ENCODE measurements at regions not wholly inside any gene's neighbourhood (a gene's known extent, or its start where the extent isn't known, plus 50 kb on each side); places are given as distances from the start of the nearest gene placed in this dataset.

GRCh38 chr1:177432897-177433296, 262.1 kb downstream of the BRINP2 start:
- no peak overlapping the region for H3K27ac Mint-ChIP-seq

DNA sequence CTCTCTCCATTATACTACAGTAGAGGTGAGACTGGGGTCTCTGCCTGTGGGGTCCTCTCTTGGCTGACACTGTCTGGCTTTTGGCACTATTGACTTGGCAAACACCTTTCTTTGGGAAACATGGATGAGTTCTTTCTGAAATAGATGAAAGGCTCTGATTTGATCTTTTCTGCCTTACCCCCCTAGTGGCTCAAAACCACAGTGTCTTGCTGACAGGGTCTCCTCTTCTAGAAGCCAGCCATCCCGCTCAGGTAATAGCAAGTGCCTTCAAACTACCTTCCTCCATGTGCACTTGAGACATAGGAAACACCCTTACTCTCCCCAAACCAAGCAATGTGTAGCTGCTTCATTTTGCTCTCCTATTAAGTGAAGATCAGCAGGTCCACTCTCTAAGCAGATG, 260.4 kb downstream of the BRINP2 start:
- Mint-ChIP-seq H3K36me3 (no peaks in the 10 kb centered on the region), H3K9me3 (peaks cover 0 to 4% (median 1%) of the 10 kb centered on the region in 7 donors), H3K27ac (no peak overlapping the region), H3K4me1 (no peaks in the 10 kb centered on the region), H3K27me3 (no peaks in the 10 kb centered on the region), H3K4me3 (no peak overlapping the region)
- Histone ChIP-seq H3K27me3 (ENCODE audit: control insufficient read depth, insufficient read depth, low read length) (no peaks in the 10 kb centered on the region), H3K36me3 (ENCODE audit: control insufficient read depth, insufficient read depth, low read length) (no peaks in the 10 kb centered on the region), H3K4me3 (ENCODE audit: low read depth, low read length) (no peak overlapping the region), H3K4me1 (ENCODE audit: control insufficient read depth, insufficient read depth, low read length, poor library complexity, severe bottlenecking) (no peaks in the 10 kb centered on the region), H3K9me3 (ENCODE audit: control insufficient read depth in 2 of 2, low read length in 2 of 2) (no peaks in the 10 kb centered on the region), H3K27ac (ENCODE audit: insufficient read depth, low read length, poor library complexity, severe bottlenecking) (no peak overlapping the region)
- no peak for ATAC-seq (ENCODE audit: low read depth in 2 of 2)
- no peak for DNase-seq

More at GRCh38 chr1:177432897-177433296, 262.1 kb downstream of the BRINP2 start:
- Mint-ChIP-seq H3K9me3 (peaks cover 0 to 4% (median 2%) of the 10 kb centered on the region in 7 donors), H3K4me1 (no peaks in the 10 kb centered on the region), H3K36me3 (no peaks in the 10 kb centered on the region), H3K4me3 (no peak overlapping the region), H3K27me3 (peaks cover 5% of the 10 kb centered on the region)
- ATAC-seq (ENCODE audit: low read depth in 2 of 2) (no peak), DNase-seq (no peak)
- Histone ChIP-seq H3K4me1 (ENCODE audit: control insufficient read depth, insufficient read depth, low read length, poor library complexity, severe bottlenecking) (no peaks in the 10 kb centered on the region), H3K9me3 (ENCODE audit: control insufficient read depth in 2 of 2, low read length in 2 of 2) (no peaks in the 10 kb centered on the region), H3K4me3 (ENCODE audit: low read depth, low read length) (no peak overlapping the region), H3K36me3 (ENCODE audit: control insufficient read depth, insufficient read depth, low read length) (no peaks in the 10 kb centered on the region), H3K27me3 (ENCODE audit: control insufficient read depth, insufficient read depth, low read length) (no peaks in the 10 kb centered on the region), H3K27ac (ENCODE audit: insufficient read depth, low read length, poor library complexity, severe bottlenecking) (no peak overlapping the region)

DNA sequence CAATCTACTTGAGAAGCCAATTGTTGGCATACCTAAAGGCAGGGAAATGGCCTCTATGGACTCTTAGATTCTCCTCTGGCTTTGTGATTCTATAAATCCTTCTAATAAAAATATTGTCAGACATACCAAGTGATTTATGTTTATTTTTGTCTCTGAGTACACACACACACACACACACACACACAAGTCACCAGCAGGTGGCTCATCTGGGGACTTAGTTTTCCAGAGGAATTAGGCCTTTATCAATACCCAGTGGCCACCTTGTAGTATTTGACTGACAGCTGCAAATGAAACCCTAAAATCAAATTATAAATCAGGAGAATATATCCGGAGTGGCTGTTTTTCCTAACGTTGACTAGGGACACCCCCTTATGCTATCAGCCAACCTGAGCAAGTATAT, 258.5 kb downstream of the BRINP2 start:
- no peaks in the 10 kb centered on the region for H3K36me3 ChIP-seq (ENCODE audit: control insufficient read depth, insufficient read depth, low read length)
- ATAC-seq (ENCODE audit: low read depth in 2 of 2) (no peak), DNase-seq (no peak)
- H3K4me1 Mint-ChIP-seq: no peaks in the 10 kb centered on the region
- H3K36me3 Mint-ChIP-seq: no peaks in the 10 kb centered on the region
- H3K4me3 Mint-ChIP-seq: no peak overlapping the region
- no peaks in the 10 kb centered on the region for H3K9me3 ChIP-seq (ENCODE audit: control insufficient read depth in 2 of 2, low read length in 2 of 2)
- no peak overlapping the region for H3K27ac ChIP-seq (ENCODE audit: insufficient read depth, low read length, poor library complexity, severe bottlenecking)
- H3K27me3 ChIP-seq (ENCODE audit: control insufficient read depth, insufficient read depth, low read length): no peaks in the 10 kb centered on the region
- H3K9me3 Mint-ChIP-seq: peaks cover 0 to 7% (median 1%) of the 10 kb centered on the region in 7 donors
- H3K27ac Mint-ChIP-seq: no peak overlapping the region
- no peak overlapping the region for H3K4me3 ChIP-seq (ENCODE audit: low read depth, low read length)
- no peaks in the 10 kb centered on the region for H3K27me3 Mint-ChIP-seq
- no peaks in the 10 kb centered on the region for H3K4me1 ChIP-seq (ENCODE audit: control insufficient read depth, insufficient read depth, low read length, poor library complexity, severe bottlenecking)

DNA sequence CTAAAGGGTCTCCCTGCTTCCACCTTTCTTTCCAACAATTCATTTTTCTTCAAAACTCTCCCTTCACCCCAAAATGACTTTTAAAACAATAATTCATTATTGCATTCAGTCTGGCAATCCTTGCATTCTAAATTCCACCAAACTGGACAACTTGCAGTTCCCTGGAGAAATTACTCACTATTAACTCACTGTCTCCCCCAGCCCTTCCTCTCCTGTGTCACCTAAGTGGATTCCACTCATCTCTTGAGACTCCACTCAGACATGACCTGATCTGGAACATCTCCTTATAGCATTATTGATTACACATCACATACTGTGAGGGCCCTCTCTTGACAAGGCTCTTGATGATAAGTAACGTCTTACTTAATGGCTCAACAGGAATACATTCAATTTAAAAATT, 257.1 kb downstream of the BRINP2 start:
- Histone ChIP-seq H3K4me1 (ENCODE audit: control insufficient read depth, insufficient read depth, low read length, poor library complexity, severe bottlenecking) (no peaks in the 10 kb centered on the region), H3K27me3 (ENCODE audit: control insufficient read depth, insufficient read depth, low read length) (no peaks in the 10 kb centered on the region), H3K27ac (ENCODE audit: insufficient read depth, low read length, poor library complexity, severe bottlenecking) (no peak overlapping the region), H3K36me3 (ENCODE audit: control insufficient read depth, insufficient read depth, low read length) (no peaks in the 10 kb centered on the region), H3K4me3 (ENCODE audit: low read depth, low read length) (no peak overlapping the region), H3K9me3 (ENCODE audit: control insufficient read depth in 2 of 2, low read length in 2 of 2) (no peaks in the 10 kb centered on the region)
- H3K4me1 Mint-ChIP-seq: no peaks in the 10 kb centered on the region
- no peaks in the 10 kb centered on the region for H3K36me3 Mint-ChIP-seq
- H3K27ac Mint-ChIP-seq: no peak overlapping the region
- no peaks in the 10 kb centered on the region for H3K27me3 Mint-ChIP-seq
- H3K4me3 Mint-ChIP-seq: no peak overlapping the region
- no peak for ATAC-seq (ENCODE audit: low read depth in 2 of 2)
- H3K9me3 Mint-ChIP-seq: peaks cover 0 to 7% (median 1%) of the 10 kb centered on the region in 7 donors
- no peak for DNase-seq

DNA sequence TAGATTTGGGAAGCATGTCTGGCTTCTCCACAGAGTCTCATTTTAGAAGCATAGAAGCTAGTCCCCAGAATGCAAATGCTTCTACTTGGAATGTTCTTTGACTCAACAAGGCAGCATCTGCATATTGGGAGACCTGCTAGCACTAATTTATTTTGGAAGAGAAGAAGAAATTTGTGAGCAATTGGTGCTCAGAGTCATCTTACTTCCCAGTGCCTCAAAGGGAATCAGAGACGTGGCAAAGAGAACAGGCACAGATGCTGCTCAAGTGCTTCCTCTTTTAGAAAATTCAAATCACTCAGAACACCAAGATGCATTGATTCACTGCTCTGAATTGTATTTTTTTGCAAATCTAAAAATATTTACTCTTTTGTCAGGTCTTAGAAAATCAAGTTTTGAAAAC, 255.7 kb downstream of the BRINP2 start:
- H3K4me1 Mint-ChIP-seq: no peaks in the 10 kb centered on the region
- Histone ChIP-seq H3K9me3 (ENCODE audit: control insufficient read depth in 2 of 2, low read length in 2 of 2) (no peaks in the 10 kb centered on the region), H3K36me3 (ENCODE audit: control insufficient read depth, insufficient read depth, low read length) (no peaks in the 10 kb centered on the region), H3K4me3 (ENCODE audit: low read depth, low read length) (no peak overlapping the region), H3K27me3 (ENCODE audit: control insufficient read depth, insufficient read depth, low read length) (no peaks in the 10 kb centered on the region), H3K27ac (ENCODE audit: insufficient read depth, low read length, poor library complexity, severe bottlenecking) (no peak overlapping the region), H3K4me1 (ENCODE audit: control insufficient read depth, insufficient read depth, low read length, poor library complexity, severe bottlenecking) (no peaks in the 10 kb centered on the region)
- H3K9me3 Mint-ChIP-seq: peaks cover 0 to 11% (median 2%) of the 10 kb centered on the region in 7 donors
- DNase-seq (no peak), ATAC-seq (ENCODE audit: low read depth in 2 of 2) (no peak)
- no peaks in the 10 kb centered on the region for H3K36me3 Mint-ChIP-seq
- H3K27me3 Mint-ChIP-seq: no peaks in the 10 kb centered on the region
- H3K27ac Mint-ChIP-seq: no peak overlapping the region
- no peak overlapping the region for H3K4me3 Mint-ChIP-seq

DNA sequence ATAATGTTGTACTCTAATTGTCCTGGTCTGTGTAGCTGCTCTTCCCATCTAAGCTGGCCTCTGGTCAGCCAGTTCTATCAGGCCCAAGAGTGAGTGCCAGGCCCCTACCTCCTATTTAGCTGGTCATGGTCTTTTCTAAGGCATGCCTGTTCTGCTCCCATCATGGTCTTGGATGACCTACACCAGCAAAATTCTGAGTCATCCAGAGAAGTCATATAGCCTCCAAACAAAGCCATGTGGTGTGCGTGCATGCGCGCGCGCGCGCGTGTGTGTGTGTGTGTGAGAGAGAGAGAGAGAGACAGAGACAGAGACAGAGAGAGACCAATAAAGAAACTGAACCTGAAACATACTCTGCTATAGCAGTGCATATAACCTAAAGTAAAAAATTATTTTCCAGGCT, 254.4 kb downstream of the BRINP2 start:
- ATAC-seq (ENCODE audit: low read depth in 2 of 2) (no peak), DNase-seq (no peak)
- Mint-ChIP-seq H3K27me3 (no peaks in the 10 kb centered on the region), H3K9me3 (peaks cover 0 to 9% (median 2%) of the 10 kb centered on the region in 7 donors), H3K4me3 (no peak overlapping the region), H3K4me1 (no peaks in the 10 kb centered on the region), H3K36me3 (no peaks in the 10 kb centered on the region), H3K27ac (no peak overlapping the region)
- H3K27me3 ChIP-seq (ENCODE audit: control insufficient read depth, insufficient read depth, low read length): no peaks in the 10 kb centered on the region
- no peak overlapping the region for H3K27ac ChIP-seq (ENCODE audit: insufficient read depth, low read length, poor library complexity, severe bottlenecking)
- H3K36me3 ChIP-seq (ENCODE audit: control insufficient read depth, insufficient read depth, low read length): no peaks in the 10 kb centered on the region
- H3K4me3 ChIP-seq (ENCODE audit: low read depth, low read length): no peak overlapping the region
- no peaks in the 10 kb centered on the region for H3K9me3 ChIP-seq (ENCODE audit: control insufficient read depth in 2 of 2, low read length in 2 of 2)
- no peaks in the 10 kb centered on the region for H3K4me1 ChIP-seq (ENCODE audit: control insufficient read depth, insufficient read depth, low read length, poor library complexity, severe bottlenecking)

DNA sequence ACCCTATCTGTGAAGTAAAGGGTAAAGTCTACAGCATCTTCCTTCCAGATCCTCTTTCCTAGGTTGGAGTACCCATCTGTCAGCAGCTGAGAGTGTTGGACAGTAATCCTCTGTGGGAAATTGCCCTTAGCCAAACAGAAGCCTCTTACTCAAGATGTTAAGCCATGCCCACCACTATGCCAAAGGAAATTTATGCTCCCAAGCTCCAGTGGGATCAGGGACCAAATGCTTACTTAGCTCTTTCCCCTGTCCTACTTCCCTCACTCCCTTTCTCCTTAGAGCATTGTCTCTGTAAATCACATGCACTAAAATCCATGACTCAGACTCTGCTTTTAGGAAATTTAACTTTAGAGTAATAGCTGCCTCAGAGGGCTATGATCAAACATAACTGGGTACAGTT, 254.0 kb downstream of the BRINP2 start:
- no peak overlapping the region for H3K27ac ChIP-seq (ENCODE audit: insufficient read depth, low read length, poor library complexity, severe bottlenecking)
- DNase-seq (no peak), ATAC-seq (ENCODE audit: low read depth in 2 of 2) (no peak)
- no peak overlapping the region for H3K27ac Mint-ChIP-seq
- no peak overlapping the region for H3K4me3 ChIP-seq (ENCODE audit: low read depth, low read length)
- H3K27me3 ChIP-seq (ENCODE audit: control insufficient read depth, insufficient read depth, low read length): no peaks in the 10 kb centered on the region
- no peaks in the 10 kb centered on the region for H3K4me1 ChIP-seq (ENCODE audit: control insufficient read depth, insufficient read depth, low read length, poor library complexity, severe bottlenecking)
- no peaks in the 10 kb centered on the region for H3K36me3 ChIP-seq (ENCODE audit: control insufficient read depth, insufficient read depth, low read length)
- H3K36me3 Mint-ChIP-seq: no peaks in the 10 kb centered on the region
- H3K9me3 Mint-ChIP-seq: peaks cover 0 to 9% (median 2%) of the 10 kb centered on the region in 7 donors
- no peak overlapping the region for H3K4me3 Mint-ChIP-seq
- H3K4me1 Mint-ChIP-seq: no peaks in the 10 kb centered on the region
- H3K27me3 Mint-ChIP-seq: no peaks in the 10 kb centered on the region
- no peaks in the 10 kb centered on the region for H3K9me3 ChIP-seq (ENCODE audit: control insufficient read depth in 2 of 2, low read length in 2 of 2)

- no peaks in the 10 kb centered on the region for H3K4me1 Mint-ChIP-seq
Measured at GRCh38 chr1:177423090-177423489, 252.3 kb downstream of the BRINP2 start.

More at GRCh38 chr1:177423090-177423489, 252.3 kb downstream of the BRINP2 start:
- H3K4me3 ChIP-seq (ENCODE audit: low read depth, low read length): no peak overlapping the region
- Mint-ChIP-seq H3K27ac (no peak overlapping the region), H3K27me3 (no peaks in the 10 kb centered on the region), H3K9me3 (peaks cover 0 to 9% (median 2%) of the 10 kb centered on the region in 7 donors), H3K36me3 (no peaks in the 10 kb centered on the region), H3K4me3 (no peak overlapping the region)
- no peaks in the 10 kb centered on the region for H3K27me3 ChIP-seq (ENCODE audit: control insufficient read depth, insufficient read depth, low read length)
- H3K36me3 ChIP-seq (ENCODE audit: control insufficient read depth, insufficient read depth, low read length): no peaks in the 10 kb centered on the region
- H3K4me1 ChIP-seq (ENCODE audit: control insufficient read depth, insufficient read depth, low read length, poor library complexity, severe bottlenecking): no peaks in the 10 kb centered on the region
- no peaks in the 10 kb centered on the region for H3K9me3 ChIP-seq (ENCODE audit: control insufficient read depth in 2 of 2, low read length in 2 of 2)
- DNase-seq: no peak
- ATAC-seq (ENCODE audit: low read depth in 2 of 2): no peak
- H3K27ac ChIP-seq (ENCODE audit: insufficient read depth, low read length, poor library complexity, severe bottlenecking): no peak overlapping the region
